ENCODE measurements at regions not wholly inside any gene's neighbourhood (a gene's known extent, or its start where the extent isn't known, plus 50 kb on each side); places are given as distances from the start of the nearest gene placed in this dataset.

- intact Hi-C loops (cut with DNase I; ENCODE audit: low total_unique reads): no loop called here
- Histone ChIP-seq H3K4me3 (no peak overlapping the region), H3K9me3 (no peaks in the 10 kb centered on the region), H3K4me1 (no peaks in the 10 kb centered on the region), H3K36me3 (ENCODE audit: low read depth, missing control alignments) (no peaks in the 10 kb centered on the region), H3K27ac (no peak overlapping the region), H3K27me3 (no peaks in the 10 kb centered on the region)
- no peak for TF ChIP-seq CTCF (IDR thresholded peaks at IDR 0.05)
- no peak for TF ChIP-seq POLR2A (IDR thresholded peaks at IDR 0.05)
- DNase-seq: no peak
- 74 to 75% methylated on average over 2 of the region's 2 CpGs for WGBS, 2 donors
Observed at GRCh38 chr14:22010545-22011252, 337.1 kb upstream of the OR4E1 start.

GRCh38 chr14:22008766-22009165 lies 335.1 kb upstream of the OR4E1 start:
- Histone ChIP-seq H3K27ac (no peak overlapping the region), H3K27me3 (no peaks in the 10 kb centered on the region), H3K4me3 (no peak overlapping the region), H3K9me3 (no peaks in the 10 kb centered on the region), H3K4me1 (no peaks in the 10 kb centered on the region), H3K36me3 (ENCODE audit: low read depth, missing control alignments) (no peaks in the 10 kb centered on the region)
- TF ChIP-seq POLR2A (IDR thresholded peaks at IDR 0.05) (no peak), CTCF (IDR thresholded peaks at IDR 0.05) (no peak)
- no peak for DNase-seq
- intact Hi-C loops (cut with DNase I; ENCODE audit: low total_unique reads): no loop called here
- WGBS, 2 donors: 50 to 63% methylated on average over 1 of the region's 1 CpG

GRCh38 chr14:22007784-22008412 lies 334.3 kb upstream of the OR4E1 start:
- no peak overlapping the region for H3K4me3 ChIP-seq
- 87 to 91% methylated on average over 6 of the region's 6 CpGs for WGBS, 2 donors
- TF ChIP-seq POLR2A (IDR thresholded peaks at IDR 0.05) (no peak), CTCF (IDR thresholded peaks at IDR 0.05) (no peak)
- DNase-seq: no peak
- no peaks in the 10 kb centered on the region for H3K4me1 ChIP-seq
- no peak overlapping the region for H3K27ac ChIP-seq
- no peaks in the 10 kb centered on the region for H3K27me3 ChIP-seq
- H3K36me3 ChIP-seq (ENCODE audit: low read depth, missing control alignments): no peaks in the 10 kb centered on the region
- H3K9me3 ChIP-seq: no peaks in the 10 kb centered on the region
- intact Hi-C loops (cut with DNase I; ENCODE audit: low total_unique reads): no loop called here

GRCh38 chr14:22007363-22007762 lies 333.7 kb upstream of the OR4E1 start:
- TF ChIP-seq CTCF (IDR thresholded peaks at IDR 0.05) (no peak), POLR2A (IDR thresholded peaks at IDR 0.05) (no peak)
- Histone ChIP-seq H3K9me3 (no peaks in the 10 kb centered on the region), H3K4me1 (no peaks in the 10 kb centered on the region), H3K36me3 (ENCODE audit: low read depth, missing control alignments) (no peaks in the 10 kb centered on the region), H3K27me3 (no peaks in the 10 kb centered on the region), H3K27ac (no peak overlapping the region), H3K4me3 (no peak overlapping the region)
- WGBS, 2 donors: 93% methylated on average over 3 of the region's 3 CpGs
- DNase-seq: no peak
- intact Hi-C loops (cut with DNase I; ENCODE audit: low total_unique reads): no loop called here

- Histone ChIP-seq H3K4me3 (peak overlapping the region in 1 of 2 donors; percentile 0), H3K27ac (no peak overlapping the region), H3K4me1 (no peaks in the 10 kb centered on the region), H3K36me3 (ENCODE audit: low read depth, missing control alignments) (no peaks in the 10 kb centered on the region), H3K9me3 (no peaks in the 10 kb centered on the region), H3K27me3 (no peaks in the 10 kb centered on the region)
- WGBS, 2 donors: 64 to 69% methylated on average over 9 of the region's 9 CpGs
- DNase-seq: no peak
- TF ChIP-seq POLR2A (IDR thresholded peaks at IDR 0.05): no peak
- no peak for TF ChIP-seq CTCF (IDR thresholded peaks at IDR 0.05)
- intact Hi-C loops (cut with DNase I; ENCODE audit: low total_unique reads): no loop called here
Observed at GRCh38 chr14:22003461-22003860, 329.8 kb upstream of the OR4E1 start.
